Activated CD4-positive, alpha-beta T cell treated with anti-CD3 and anti-CD28 coated beads for 48 hours (primary cell): ENCODE measurements at regions not wholly inside any gene's neighbourhood (a gene's known extent, or its start where the extent isn't known, plus 50 kb on each side); places are given as distances from the start of the nearest gene placed in this dataset.

Experiments
- DNase-seq: peaks from one replicate; pipeline ENCODE4 v3.0.0-alpha.2; 2020

- no peak for DNase-seq
Measured at GRCh38 chr5:9720361-9720760, 90.2 kb upstream of the TAS2R1 start.

GRCh38 chr5:9716838-9717281 is 86.7 kb upstream of the TAS2R1 start:
- DNase-seq = no peak

GRCh38 chr5:9715891-9716335 is 85.8 kb upstream of the TAS2R1 start:
- DNase-seq = no peak

GRCh38 chr5:9713959-9714586 is 83.9 kb upstream of the TAS2R1 start:
- no peak for DNase-seq

- DNase-seq = no peak
Measured at GRCh38 chr5:9713356-9713755, 83.2 kb upstream of the TAS2R1 start.

GRCh38 chr5:9712911-9713310 is 82.8 kb upstream of the TAS2R1 start:
- no peak for DNase-seq

- no peak for DNase-seq
Measured at GRCh38 chr5:9712506-9712905, 82.4 kb upstream of the TAS2R1 start.

GRCh38 chr5:9710069-9710468 is 79.9 kb upstream of the TAS2R1 start:
- no peak for DNase-seq

- no peak for DNase-seq
Measured at GRCh38 chr5:9707732-9708462, 77.7 kb upstream of the TAS2R1 start.

GRCh38 chr5:9699681-9700080 is 69.5 kb upstream of the TAS2R1 start:
- DNase-seq = no peak

- DNase-seq = no peak
Measured at GRCh38 chr5:9698841-9699240, 68.7 kb upstream of the TAS2R1 start.

- DNase-seq = no peak
Measured at GRCh38 chr5:9698125-9698826, 68.1 kb upstream of the TAS2R1 start.

GRCh38 chr5:9692576-9692975 is 62.4 kb upstream of the TAS2R1 start:
- DNase-seq = no peak

GRCh38 chr5:9691261-9691660 is 61.1 kb upstream of the TAS2R1 start:
- no peak for DNase-seq

- DNase-seq = no peak
Measured at GRCh38 chr5:9690751-9691150, 60.6 kb upstream of the TAS2R1 start.

- no peak for DNase-seq
Measured at GRCh38 chr5:9686216-9686615, 56.1 kb upstream of the TAS2R1 start.

GRCh38 chr5:9681706-9682105 is 51.6 kb upstream of the TAS2R1 start:
- no peak for DNase-seq
